ENCODE measurements at regions not wholly inside any gene's neighbourhood (a gene's known extent, or its start where the extent isn't known, plus 50 kb on each side); places are given as distances from the start of the nearest gene placed in this dataset.

- no peaks in the 10 kb centered on the region for H3K36me3 ChIP-seq (ENCODE audit: control insufficient read depth in 2 of 2, extremely low read depth in 1 of 2, insufficient read depth in 1 of 2, low read length in 1 of 2)
- no peak overlapping the region for H3K27ac ChIP-seq (ENCODE audit: low read length)
- no peaks in the 10 kb centered on the region for H3K27me3 ChIP-seq (replicated peaks in 1 of 2; ENCODE audit: control insufficient read depth in 2 of 2, extremely low read depth in 1 of 2, insufficient read depth in 2 of 2, low read length in 1 of 2)
- Mint-ChIP-seq H3K4me3 (no peak overlapping the region), H3K27me3 (peaks cover 0 to 3% of the 10 kb centered on the region in 2 donors), H3K4me1 (no peaks in the 10 kb centered on the region), H3K36me3 (no peaks in the 10 kb centered on the region), H3K27ac (no peak overlapping the region), H3K9me3 (peaks cover 3 to 5% (median 3%) of the 10 kb centered on the region in 3 donors)
- H3K9me3 ChIP-seq: no peaks in the 10 kb centered on the region
- no peaks in the 10 kb centered on the region for H3K4me1 ChIP-seq (ENCODE audit: control insufficient read depth in 1 of 2, extremely low read depth in 1 of 2, insufficient read depth in 2 of 2, low read length in 2 of 2)
- no peak overlapping the region for H3K4me3 ChIP-seq (ENCODE audit: control insufficient read depth in 1 of 2, extremely low read depth in 1 of 2, low read length in 1 of 2)
- no peak for ATAC-seq (replicated peaks in 1 of 4)
- ChIA-PET CTCF (no interaction called here), POLR2A (no interaction called here)
- no peak for DNase-seq
Measured at GRCh38 chr5:53342236-53342635, 138.2 kb upstream of the FST start.

GRCh38 chr5:53343187-53343586 lies 137.2 kb upstream of the FST start:
- Mint-ChIP-seq H3K27me3 (peaks cover 0 to 3% of the 10 kb centered on the region in 2 donors), H3K4me1 (no peaks in the 10 kb centered on the region), H3K9me3 (peaks cover 3 to 5% (median 3%) of the 10 kb centered on the region in 3 donors), H3K4me3 (no peak overlapping the region), H3K27ac (no peak overlapping the region), H3K36me3 (no peaks in the 10 kb centered on the region)
- no peak for DNase-seq
- no peak for ATAC-seq (replicated peaks in 1 of 4)
- Histone ChIP-seq H3K4me1 (ENCODE audit: control insufficient read depth in 1 of 2, extremely low read depth in 1 of 2, insufficient read depth in 2 of 2, low read length in 2 of 2) (no peaks in the 10 kb centered on the region), H3K27ac (ENCODE audit: low read length) (no peak overlapping the region), H3K27me3 (replicated peaks in 1 of 2; ENCODE audit: control insufficient read depth in 2 of 2, extremely low read depth in 1 of 2, insufficient read depth in 2 of 2, low read length in 1 of 2) (no peaks in the 10 kb centered on the region), H3K4me3 (ENCODE audit: control insufficient read depth in 1 of 2, extremely low read depth in 1 of 2, low read length in 1 of 2) (no peak overlapping the region), H3K36me3 (ENCODE audit: control insufficient read depth in 2 of 2, extremely low read depth in 1 of 2, insufficient read depth in 1 of 2, low read length in 1 of 2) (no peaks in the 10 kb centered on the region), H3K9me3 (no peaks in the 10 kb centered on the region)
- ChIA-PET CTCF (no interaction called here), POLR2A (no interaction called here)
- WGBS (ENCODE audit: insufficient coverage): 88% methylated on average over 1 of the region's 2 CpGs

DNA sequence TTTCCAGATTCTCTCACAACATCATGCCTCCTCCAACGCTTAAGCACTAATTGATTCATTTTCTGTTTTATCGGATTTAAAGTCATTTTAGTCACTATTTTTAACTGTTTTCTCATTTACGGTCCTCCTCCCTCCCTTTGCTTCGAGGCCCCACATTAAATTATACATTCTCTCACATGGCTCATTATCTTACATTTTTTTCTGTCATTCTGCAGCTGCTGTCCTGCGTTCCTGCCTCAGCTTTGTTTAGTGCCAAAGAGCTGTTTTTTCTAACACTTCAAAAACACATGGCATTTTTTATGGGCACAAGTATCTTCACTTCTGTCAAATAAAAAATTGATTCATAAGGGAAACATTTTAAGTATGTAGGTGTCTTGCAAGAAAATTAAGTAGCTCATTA lies 130.1 kb upstream of the FST start:
- ChIA-PET CTCF (no interaction called here), POLR2A (no interaction called here)
- no peaks in the 10 kb centered on the region for H3K27me3 ChIP-seq (replicated peaks in 1 of 2; ENCODE audit: control insufficient read depth in 2 of 2, extremely low read depth in 1 of 2, insufficient read depth in 2 of 2, low read length in 1 of 2)

DNA sequence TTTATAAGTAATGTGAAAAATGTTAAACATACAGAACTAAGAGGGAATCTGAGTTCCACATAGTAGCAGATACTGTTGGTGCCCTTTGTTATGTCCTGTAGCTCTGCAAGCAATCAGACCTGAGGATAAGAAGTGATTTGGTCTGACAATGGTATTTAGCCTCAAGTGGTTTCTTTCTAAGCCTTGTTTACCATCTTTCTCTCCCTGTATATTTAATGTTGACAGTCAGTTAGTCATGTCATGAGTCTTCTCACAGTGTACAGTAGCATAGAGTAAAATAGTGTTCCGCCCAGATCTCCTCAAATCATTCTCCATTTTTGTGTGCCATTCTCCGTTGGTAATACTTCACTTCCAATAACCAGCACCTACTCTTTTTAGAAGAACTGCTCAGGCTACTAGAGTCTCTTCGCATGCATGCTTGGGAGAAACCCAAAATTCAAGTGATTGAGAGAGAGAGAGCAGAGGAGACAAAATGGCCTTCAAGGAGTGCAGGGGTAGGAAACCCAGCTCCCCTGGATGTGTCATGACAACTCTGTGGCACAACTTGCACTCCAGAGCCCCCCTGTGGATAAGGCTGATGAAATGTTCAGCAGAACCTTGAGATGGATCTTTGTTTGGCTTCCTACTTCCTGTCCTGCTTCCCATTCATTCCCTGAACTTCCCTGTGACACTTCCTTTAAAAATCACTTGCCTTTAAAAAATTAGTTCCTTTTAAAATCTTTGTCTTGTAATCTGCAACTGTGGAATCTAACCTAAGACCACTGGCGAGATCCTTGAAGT lies 129.2 kb upstream of the FST start:
- ATAC-seq (replicated peaks in 1 of 4) (no peak), DNase-seq (no peak)
- no peaks in the 10 kb centered on the region for H3K36me3 ChIP-seq (ENCODE audit: control insufficient read depth in 2 of 2, extremely low read depth in 1 of 2, insufficient read depth in 1 of 2, low read length in 1 of 2)
- Mint-ChIP-seq H3K27ac (no peak overlapping the region), H3K4me1 (no peaks in the 10 kb centered on the region), H3K36me3 (no peaks in the 10 kb centered on the region), H3K27me3 (peaks cover 0 to 5% of the 10 kb centered on the region in 2 donors), H3K4me3 (no peak overlapping the region), H3K9me3 (peaks cover 0 to 8% (median 2%) of the 10 kb centered on the region in 3 donors)
- H3K9me3 ChIP-seq: no peaks in the 10 kb centered on the region
- WGBS (ENCODE audit: insufficient coverage): no CpG with 5 or more reads among the region's 4 CpGs
- ChIA-PET POLR2A (no interaction called here), CTCF (no interaction called here)
- no peak overlapping the region for H3K4me3 ChIP-seq (ENCODE audit: control insufficient read depth in 1 of 2, extremely low read depth in 1 of 2, low read length in 1 of 2)
- no peaks in the 10 kb centered on the region for H3K4me1 ChIP-seq (ENCODE audit: control insufficient read depth in 1 of 2, extremely low read depth in 1 of 2, insufficient read depth in 2 of 2, low read length in 2 of 2)
- H3K27ac ChIP-seq (ENCODE audit: low read length): no peak overlapping the region
- H3K27me3 ChIP-seq (replicated peaks in 1 of 2; ENCODE audit: control insufficient read depth in 2 of 2, extremely low read depth in 1 of 2, insufficient read depth in 2 of 2, low read length in 1 of 2): no peaks in the 10 kb centered on the region

More for the DNA sequence above, 130.1 kb upstream of the FST start:
- Mint-ChIP-seq H3K9me3 (peaks cover 0 to 8% (median 2%) of the 10 kb centered on the region in 3 donors), H3K27ac (no peak overlapping the region), H3K36me3 (no peaks in the 10 kb centered on the region), H3K4me1 (no peaks in the 10 kb centered on the region), H3K4me3 (no peak overlapping the region), H3K27me3 (peaks cover 0 to 6% of the 10 kb centered on the region in 2 donors)
- 87% methylated on average over 4 of the region's 5 CpGs for WGBS (ENCODE audit: insufficient coverage)
- ATAC-seq (replicated peaks in 1 of 4) (no peak), DNase-seq (no peak)
- no peak overlapping the region for H3K27ac ChIP-seq (ENCODE audit: low read length)
- no peaks in the 10 kb centered on the region for H3K9me3 ChIP-seq
- H3K4me1 ChIP-seq (ENCODE audit: control insufficient read depth in 1 of 2, extremely low read depth in 1 of 2, insufficient read depth in 2 of 2, low read length in 2 of 2): no peaks in the 10 kb centered on the region
- no peak overlapping the region for H3K4me3 ChIP-seq (ENCODE audit: control insufficient read depth in 1 of 2, extremely low read depth in 1 of 2, low read length in 1 of 2)
- H3K36me3 ChIP-seq (ENCODE audit: control insufficient read depth in 2 of 2, extremely low read depth in 1 of 2, insufficient read depth in 1 of 2, low read length in 1 of 2): no peaks in the 10 kb centered on the region

DNA sequence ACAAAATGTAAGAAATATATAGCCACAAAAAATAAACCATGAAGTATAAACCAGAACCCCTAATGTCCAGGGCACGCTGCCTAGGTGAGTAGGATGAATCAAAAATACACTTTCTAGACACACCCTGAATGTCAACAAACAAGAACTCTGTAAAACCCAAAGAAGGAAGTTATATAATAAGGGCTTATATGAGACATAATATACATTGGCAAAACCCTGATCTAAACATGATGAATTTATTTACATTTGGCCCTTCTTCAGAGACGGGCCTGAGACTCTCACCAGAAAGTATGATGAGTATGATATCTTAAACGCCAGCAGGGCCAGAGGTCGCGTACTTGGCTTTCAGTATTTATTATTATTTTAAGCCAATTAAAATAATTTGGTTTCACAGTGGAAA lies 125.1 kb upstream of the FST start:
- no peaks in the 10 kb centered on the region for H3K4me1 ChIP-seq (ENCODE audit: control insufficient read depth in 1 of 2, extremely low read depth in 1 of 2, insufficient read depth in 2 of 2, low read length in 2 of 2)
- H3K36me3 ChIP-seq (ENCODE audit: control insufficient read depth in 2 of 2, extremely low read depth in 1 of 2, insufficient read depth in 1 of 2, low read length in 1 of 2): no peaks in the 10 kb centered on the region
- H3K4me3 ChIP-seq (ENCODE audit: control insufficient read depth in 1 of 2, extremely low read depth in 1 of 2, low read length in 1 of 2): no peak overlapping the region
- no peak for ATAC-seq (replicated peaks in 1 of 4)
- Mint-ChIP-seq H3K4me3 (no peak overlapping the region), H3K36me3 (no peaks in the 10 kb centered on the region), H3K27ac (no peak overlapping the region), H3K9me3 (peaks cover 2 to 8% (median 5%) of the 10 kb centered on the region in 3 donors), H3K4me1 (no peaks in the 10 kb centered on the region), H3K27me3 (peaks cover 0 to 4% of the 10 kb centered on the region in 2 donors)
- no peaks in the 10 kb centered on the region for H3K27me3 ChIP-seq (replicated peaks in 1 of 2; ENCODE audit: control insufficient read depth in 2 of 2, extremely low read depth in 1 of 2, insufficient read depth in 2 of 2, low read length in 1 of 2)
- WGBS (ENCODE audit: insufficient coverage): no CpG with 5 or more reads among the region's 5 CpGs
- DNase-seq: no peak
- ChIA-PET CTCF (interaction anchor here in 1 of 2 donors (0.5 kb wide), 1 partner anchor 524 kb away, joined by 5 read pairs; no protein-coding TSS in a partner anchor), POLR2A (no interaction called here)
- no peaks in the 10 kb centered on the region for H3K9me3 ChIP-seq
- H3K27ac ChIP-seq (ENCODE audit: low read length): no peak overlapping the region

- Histone ChIP-seq H3K27me3 (replicated peaks in 1 of 2; ENCODE audit: control insufficient read depth in 2 of 2, extremely low read depth in 1 of 2, insufficient read depth in 2 of 2, low read length in 1 of 2) (no peaks in the 10 kb centered on the region), H3K9me3 (no peaks in the 10 kb centered on the region), H3K4me3 (ENCODE audit: control insufficient read depth in 1 of 2, extremely low read depth in 1 of 2, low read length in 1 of 2) (no peak overlapping the region), H3K36me3 (ENCODE audit: control insufficient read depth in 2 of 2, extremely low read depth in 1 of 2, insufficient read depth in 1 of 2, low read length in 1 of 2) (no peaks in the 10 kb centered on the region), H3K4me1 (ENCODE audit: control insufficient read depth in 1 of 2, extremely low read depth in 1 of 2, insufficient read depth in 2 of 2, low read length in 2 of 2) (no peaks in the 10 kb centered on the region), H3K27ac (ENCODE audit: low read length) (no peak overlapping the region)
- Mint-ChIP-seq H3K36me3 (no peaks in the 10 kb centered on the region), H3K4me1 (no peaks in the 10 kb centered on the region), H3K27ac (no peak overlapping the region), H3K4me3 (no peak overlapping the region), H3K27me3 (peaks cover 0 to 4% of the 10 kb centered on the region in 2 donors), H3K9me3 (peaks cover 2 to 8% (median 5%) of the 10 kb centered on the region in 3 donors)
- POLR2A ChIA-PET: no interaction called here
- DNase-seq (no peak), ATAC-seq (replicated peaks in 1 of 4) (no peak)
- CTCF ChIA-PET: no interaction called here
- 86% methylated on average over 1 of the region's 1 CpG for WGBS (ENCODE audit: insufficient coverage)
Measured at GRCh38 chr5:53355931-53356330, 124.5 kb upstream of the FST start.

- CTCF ChIA-PET: no interaction called here
Measured at GRCh38 chr5:53357439-53357838, 123.0 kb upstream of the FST start.

More at GRCh38 chr5:53357439-53357838, 123.0 kb upstream of the FST start:
- H3K27me3 Mint-ChIP-seq: peaks cover 3 to 4% of the 10 kb centered on the region in 2 donors
- no peaks in the 10 kb centered on the region for H3K27me3 ChIP-seq (replicated peaks in 1 of 2; ENCODE audit: control insufficient read depth in 2 of 2, extremely low read depth in 1 of 2, insufficient read depth in 2 of 2, low read length in 1 of 2)
- H3K9me3 Mint-ChIP-seq: peaks cover 0 to 7% (median 5%) of the 10 kb centered on the region in 3 donors
- H3K27ac Mint-ChIP-seq: no peak overlapping the region
- H3K4me1 ChIP-seq (ENCODE audit: control insufficient read depth in 1 of 2, extremely low read depth in 1 of 2, insufficient read depth in 2 of 2, low read length in 2 of 2): no peaks in the 10 kb centered on the region
- WGBS (ENCODE audit: insufficient coverage): 100% methylated on average over 2 of the region's 4 CpGs
- no peaks in the 10 kb centered on the region for H3K36me3 ChIP-seq (ENCODE audit: control insufficient read depth in 2 of 2, extremely low read depth in 1 of 2, insufficient read depth in 1 of 2, low read length in 1 of 2)
- H3K4me3 Mint-ChIP-seq: no peak overlapping the region
- no peaks in the 10 kb centered on the region for H3K4me1 Mint-ChIP-seq
- no peaks in the 10 kb centered on the region for H3K36me3 Mint-ChIP-seq
- no peaks in the 10 kb centered on the region for H3K9me3 ChIP-seq
- H3K27ac ChIP-seq (ENCODE audit: low read length): no peak overlapping the region
- DNase-seq (no peak), ATAC-seq (replicated peaks in 1 of 4) (no peak)
- H3K4me3 ChIP-seq (ENCODE audit: control insufficient read depth in 1 of 2, extremely low read depth in 1 of 2, low read length in 1 of 2): no peak overlapping the region
- POLR2A ChIA-PET: no interaction called here

Data from T-cell (primary cell).